ENCODE measurements at regions not wholly inside any gene's neighbourhood (a gene's known extent, or its start where the extent isn't known, plus 50 kb on each side); places are given as distances from the start of the nearest gene placed in this dataset.

- TF ChIP-seq ZMAT5 (CRISPR knock-in tag; IDR thresholded peaks at IDR 0.05; ENCODE audit: borderline replicate concordance, low read depth) (no peak), MNT (IDR thresholded peaks at IDR 0.05) (peak; percentile 56), RBFOX2 (IDR thresholded peaks at IDR 0.05; ENCODE audit: low read depth, low read length) (no peak), NPAS2 (CRISPR knock-in tag; IDR thresholded peaks at IDR 0.05; ENCODE audit: borderline replicate concordance) (no peak), ATF5 (CRISPR knock-in tag; IDR thresholded peaks at IDR 0.05; ENCODE audit: low read depth) (no peak), SP4 (CRISPR knock-in tag; IDR thresholded peaks at IDR 0.05) (no peak), ZNF891 (CRISPR knock-in tag; IDR thresholded peaks at IDR 0.05) (no peak), ZNF329 (CRISPR knock-in tag; IDR thresholded peaks at IDR 0.05; ENCODE audit: low read depth) (no peak), GABPA (IDR thresholded peaks at IDR 0.05; ENCODE audit: low read depth, low read length) (no peak), GABPA (CRISPR knock-in tag; IDR thresholded peaks at IDR 0.05; ENCODE audit: low read depth) (no peak), CENPT (CRISPR knock-in tag; IDR thresholded peaks at IDR 0.05; ENCODE audit: low read depth) (no peak), NFE2 (CRISPR knock-in tag; IDR thresholded peaks at IDR 0.05) (no peak), ZNF737 (CRISPR knock-in tag; IDR thresholded peaks at IDR 0.05; ENCODE audit: borderline replicate concordance) (no peak), RAD51 (IDR thresholded peaks at IDR 0.05; ENCODE audit: borderline replicate concordance) (no peak), ZNF446 (CRISPR knock-in tag; IDR thresholded peaks at IDR 0.05) (no peak), SIN3B (IDR thresholded peaks at IDR 0.05; ENCODE audit: low read length) (no peak), SNRNP70 (IDR thresholded peaks at IDR 0.05; ENCODE audit: low read depth, low read length) (no peak), SMARCC2 (IDR thresholded peaks at IDR 0.05) (0 out of 2 replicates have a peak, but pooled peaks have one; percentile 20), ZNF317 (CRISPR knock-in tag; IDR thresholded peaks at IDR 0.05) (no peak)
- TF ChIP-seq, protein P1, sequence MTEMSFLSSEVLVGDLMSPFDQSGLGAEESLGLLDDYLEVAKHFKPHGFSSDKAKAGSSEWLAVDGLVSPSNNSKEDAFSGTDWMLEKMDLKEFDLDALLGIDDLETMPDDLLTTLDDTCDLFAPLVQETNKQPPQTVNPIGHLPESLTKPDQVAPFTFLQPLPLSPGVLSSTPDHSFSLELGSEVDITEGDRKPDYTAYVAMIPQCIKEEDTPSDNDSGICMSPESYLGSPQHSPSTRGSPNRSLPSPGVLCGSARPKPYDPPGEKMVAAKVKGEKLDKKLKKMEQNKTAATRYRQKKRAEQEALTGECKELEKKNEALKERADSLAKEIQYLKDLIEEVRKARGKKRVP (CRISPR knock-in tag; IDR thresholded peaks at IDR 0.05): no peak
- TF ChIP-seq, protein P2, sequence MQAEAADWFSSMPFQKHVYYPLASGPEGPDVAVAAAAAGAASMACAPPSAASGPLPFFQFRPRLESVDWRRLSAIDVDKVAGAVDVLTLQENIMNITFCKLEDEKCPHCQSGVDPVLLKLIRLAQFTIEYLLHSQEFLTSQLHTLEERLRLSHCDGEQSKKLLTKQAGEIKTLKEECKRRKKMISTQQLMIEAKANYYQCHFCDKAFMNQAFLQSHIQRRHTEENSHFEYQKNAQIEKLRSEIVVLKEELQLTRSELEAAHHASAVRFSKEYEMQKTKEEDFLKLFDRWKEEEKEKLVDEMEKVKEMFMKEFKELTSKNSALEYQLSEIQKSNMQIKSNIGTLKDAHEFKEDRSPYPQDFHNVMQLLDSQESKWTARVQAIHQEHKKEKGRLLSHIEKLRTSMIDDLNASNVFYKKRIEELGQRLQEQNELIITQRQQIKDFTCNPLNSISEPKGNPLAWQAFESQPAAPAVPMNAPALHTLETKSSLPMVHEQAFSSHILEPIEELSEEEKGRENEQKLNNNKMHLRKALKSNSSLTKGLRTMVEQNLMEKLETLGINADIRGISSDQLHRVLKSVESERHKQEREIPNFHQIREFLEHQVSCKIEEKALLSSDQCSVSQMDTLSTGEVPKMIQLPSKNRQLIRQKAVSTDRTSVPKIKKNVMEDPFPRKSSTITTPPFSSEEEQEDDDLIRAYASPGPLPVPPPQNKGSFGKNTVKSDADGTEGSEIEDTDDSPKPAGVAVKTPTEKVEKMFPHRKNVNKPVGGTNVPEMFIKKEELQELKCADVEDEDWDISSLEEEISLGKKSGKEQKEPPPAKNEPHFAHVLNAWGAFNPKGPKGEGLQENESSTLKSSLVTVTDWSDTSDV (CRISPR knock-in tag; IDR thresholded peaks at IDR 0.05): no peak
- TF ChIP-seq, protein P3, sequence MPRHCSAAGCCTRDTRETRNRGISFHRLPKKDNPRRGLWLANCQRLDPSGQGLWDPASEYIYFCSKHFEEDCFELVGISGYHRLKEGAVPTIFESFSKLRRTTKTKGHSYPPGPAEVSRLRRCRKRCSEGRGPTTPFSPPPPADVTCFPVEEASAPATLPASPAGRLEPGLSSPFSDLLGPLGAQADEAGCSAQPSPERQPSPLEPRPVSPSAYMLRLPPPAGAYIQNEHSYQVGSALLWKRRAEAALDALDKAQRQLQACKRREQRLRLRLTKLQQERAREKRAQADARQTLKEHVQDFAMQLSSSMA (CRISPR knock-in tag; IDR thresholded peaks at IDR 0.05): no peak
Measured at GRCh38 chr14:38867561-38868150, 235.4 kb downstream of the SEC23A start (continued).

All from HepG2 (cell line).